HL-60 (cell line): ENCODE measurements at regions not wholly inside any gene's neighbourhood (a gene's known extent, or its start where the extent isn't known, plus 50 kb on each side); places are given as distances from the start of the nearest gene placed in this dataset.

Experiments
- DNase-seq, 2 experiments: peaks; one replicate each; pipeline ENCODE4 v3.0.0-alpha.2; 2010 to 2020; ENCODE audit warnings: low read depth in 1 of 2, low spot score in 1 of 2
- H3K27ac ChIP-seq: fragments of 250-450 bp; sonication (Bioruptor Pico); replicated peaks from 2 replicates; pipeline ENCODE4 v1.5.1; 2020; ENCODE audit warnings: mild to moderate bottlenecking, moderate library complexity
- H3K27me3 ChIP-seq: fragments of 250-450 bp; sonication (Bioruptor Pico); 2 replicates; pipeline ENCODE4 v1.5.1; 2021; ENCODE audit warnings: mild to moderate bottlenecking, moderate library complexity; ENCODE audit not compliant: insufficient read depth, poor library complexity, severe bottlenecking
- H3K4me3 ChIP-seq: replicated peaks from 2 replicates; pipeline ENCODE4 v1.5.1; 2011; ENCODE audit warnings: mild to moderate bottlenecking, control low read depth, low read length; ENCODE audit not compliant: insufficient read depth
- GABPA ChIP-seq: IDR thresholded peaks from 2 replicates; pipeline ENCODE4 v1.6.1; 2012; ENCODE audit warnings: low read depth
- POLR2AphosphoS5 ChIP-seq: IDR thresholded peaks from 2 replicates; pipeline ENCODE4 v1.6.1; 2012; ENCODE audit warnings: low read depth
- SPI1 ChIP-seq: IDR thresholded peaks from 2 replicates; pipeline ENCODE4 v1.6.1; 2012; ENCODE audit warnings: low read depth, mild to moderate bottlenecking, borderline replicate concordance
- TF ChIP-seq, protein P1 (sequence below): IDR thresholded peaks from 2 replicates; pipeline ENCODE4 v1.6.1; 2012; ENCODE audit warnings: low read depth; ENCODE audit not compliant: insufficient replicate concordance
- TF ChIP-seq, protein P2 (sequence below): IDR thresholded peaks from one replicate; pipeline ENCODE4 v1.5.1; 2011; ENCODE audit warnings: low read length, control low read depth, inconsistent platforms; ENCODE audit not compliant: insufficient read depth

- Histone ChIP-seq H3K27ac (no peak overlapping the region), H3K4me3 (no peak overlapping the region), H3K27me3 (no peaks in the 10 kb centered on the region)
- DNase-seq, result no peak
- TF ChIP-seq, protein P1, sequence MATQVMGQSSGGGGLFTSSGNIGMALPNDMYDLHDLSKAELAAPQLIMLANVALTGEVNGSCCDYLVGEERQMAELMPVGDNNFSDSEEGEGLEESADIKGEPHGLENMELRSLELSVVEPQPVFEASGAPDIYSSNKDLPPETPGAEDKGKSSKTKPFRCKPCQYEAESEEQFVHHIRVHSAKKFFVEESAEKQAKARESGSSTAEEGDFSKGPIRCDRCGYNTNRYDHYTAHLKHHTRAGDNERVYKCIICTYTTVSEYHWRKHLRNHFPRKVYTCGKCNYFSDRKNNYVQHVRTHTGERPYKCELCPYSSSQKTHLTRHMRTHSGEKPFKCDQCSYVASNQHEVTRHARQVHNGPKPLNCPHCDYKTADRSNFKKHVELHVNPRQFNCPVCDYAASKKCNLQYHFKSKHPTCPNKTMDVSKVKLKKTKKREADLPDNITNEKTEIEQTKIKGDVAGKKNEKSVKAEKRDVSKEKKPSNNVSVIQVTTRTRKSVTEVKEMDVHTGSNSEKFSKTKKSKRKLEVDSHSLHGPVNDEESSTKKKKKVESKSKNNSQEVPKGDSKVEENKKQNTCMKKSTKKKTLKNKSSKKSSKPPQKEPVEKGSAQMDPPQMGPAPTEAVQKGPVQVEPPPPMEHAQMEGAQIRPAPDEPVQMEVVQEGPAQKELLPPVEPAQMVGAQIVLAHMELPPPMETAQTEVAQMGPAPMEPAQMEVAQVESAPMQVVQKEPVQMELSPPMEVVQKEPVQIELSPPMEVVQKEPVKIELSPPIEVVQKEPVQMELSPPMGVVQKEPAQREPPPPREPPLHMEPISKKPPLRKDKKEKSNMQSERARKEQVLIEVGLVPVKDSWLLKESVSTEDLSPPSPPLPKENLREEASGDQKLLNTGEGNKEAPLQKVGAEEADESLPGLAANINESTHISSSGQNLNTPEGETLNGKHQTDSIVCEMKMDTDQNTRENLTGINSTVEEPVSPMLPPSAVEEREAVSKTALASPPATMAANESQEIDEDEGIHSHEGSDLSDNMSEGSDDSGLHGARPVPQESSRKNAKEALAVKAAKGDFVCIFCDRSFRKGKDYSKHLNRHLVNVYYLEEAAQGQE, result no peak
Measured at GRCh38 chr2:118535818-118536212, 311.6 kb downstream of the EN1 start.

DNA sequence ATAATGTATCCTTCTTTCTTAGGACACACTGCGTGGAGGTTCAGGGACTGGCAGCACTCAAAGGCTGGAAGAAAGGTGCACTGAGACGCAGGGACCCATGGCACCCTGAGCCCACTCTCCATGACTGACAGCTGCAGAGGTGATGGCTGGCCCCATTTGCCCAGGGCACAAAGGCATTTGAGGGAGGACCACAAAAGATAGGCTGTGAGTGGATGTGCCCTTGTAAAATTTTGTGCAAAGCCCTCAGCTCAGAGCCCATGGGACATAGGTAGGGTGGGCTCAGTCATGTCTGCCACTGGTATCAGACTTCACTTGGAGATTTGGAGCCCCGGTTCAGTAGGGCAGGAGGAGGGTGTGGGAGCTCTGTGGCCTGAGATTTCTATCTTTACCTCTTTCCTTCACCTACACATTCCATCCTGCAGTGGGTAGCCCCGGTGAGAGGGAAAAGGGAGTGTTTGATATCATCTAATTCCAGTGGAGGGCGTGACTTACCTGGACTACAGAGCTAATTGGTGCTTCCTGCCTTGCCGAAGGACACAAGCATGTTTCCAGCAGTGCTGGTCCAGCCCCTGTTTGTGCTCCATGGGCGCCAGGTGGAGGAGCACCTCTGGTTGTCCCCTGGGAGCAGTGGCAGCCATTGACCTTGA, 312.2 kb downstream of the EN1 start:
- TF ChIP-seq SPI1, result no peak
- TF ChIP-seq POLR2AphosphoS5, result no peak
- TF ChIP-seq, protein P1, result no peak
- TF ChIP-seq, protein P2, sequence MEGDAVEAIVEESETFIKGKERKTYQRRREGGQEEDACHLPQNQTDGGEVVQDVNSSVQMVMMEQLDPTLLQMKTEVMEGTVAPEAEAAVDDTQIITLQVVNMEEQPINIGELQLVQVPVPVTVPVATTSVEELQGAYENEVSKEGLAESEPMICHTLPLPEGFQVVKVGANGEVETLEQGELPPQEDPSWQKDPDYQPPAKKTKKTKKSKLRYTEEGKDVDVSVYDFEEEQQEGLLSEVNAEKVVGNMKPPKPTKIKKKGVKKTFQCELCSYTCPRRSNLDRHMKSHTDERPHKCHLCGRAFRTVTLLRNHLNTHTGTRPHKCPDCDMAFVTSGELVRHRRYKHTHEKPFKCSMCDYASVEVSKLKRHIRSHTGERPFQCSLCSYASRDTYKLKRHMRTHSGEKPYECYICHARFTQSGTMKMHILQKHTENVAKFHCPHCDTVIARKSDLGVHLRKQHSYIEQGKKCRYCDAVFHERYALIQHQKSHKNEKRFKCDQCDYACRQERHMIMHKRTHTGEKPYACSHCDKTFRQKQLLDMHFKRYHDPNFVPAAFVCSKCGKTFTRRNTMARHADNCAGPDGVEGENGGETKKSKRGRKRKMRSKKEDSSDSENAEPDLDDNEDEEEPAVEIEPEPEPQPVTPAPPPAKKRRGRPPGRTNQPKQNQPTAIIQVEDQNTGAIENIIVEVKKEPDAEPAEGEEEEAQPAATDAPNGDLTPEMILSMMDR, result no peak
- TF ChIP-seq GABPA, result no peak
- no peak for DNase-seq
- no peak overlapping the region for H3K4me3 ChIP-seq
- H3K27me3 ChIP-seq, result no peaks in the 10 kb centered on the region
- no peak overlapping the region for H3K27ac ChIP-seq

GRCh38 chr2:118530976-118531375, 316.5 kb downstream of the EN1 start:
- no peaks in the 10 kb centered on the region for H3K27me3 ChIP-seq
- H3K4me3 ChIP-seq, result no peak overlapping the region
- no peak for DNase-seq
- no peak overlapping the region for H3K27ac ChIP-seq
- TF ChIP-seq, protein P1, result no peak
- TF ChIP-seq, protein P2, result no peak
- TF ChIP-seq SPI1, result no peak
- no peak for TF ChIP-seq GABPA
- no peak for TF ChIP-seq POLR2AphosphoS5
